GM18517 (cell line): ENCODE measurements at regions not wholly inside any gene's neighbourhood (a gene's known extent, or its start where the extent isn't known, plus 50 kb on each side); places are given as distances from the start of the nearest gene placed in this dataset.

Experiments used
- ATAC-seq: cut with Tn5 transposase; IDR thresholded peaks from one replicate; pipeline ENCODE4 v1.9.1; 2021; ENCODE audit warnings: mild to moderate bottlenecking, moderate library complexity; ENCODE audit not compliant: unreplicated experiment

DNA sequence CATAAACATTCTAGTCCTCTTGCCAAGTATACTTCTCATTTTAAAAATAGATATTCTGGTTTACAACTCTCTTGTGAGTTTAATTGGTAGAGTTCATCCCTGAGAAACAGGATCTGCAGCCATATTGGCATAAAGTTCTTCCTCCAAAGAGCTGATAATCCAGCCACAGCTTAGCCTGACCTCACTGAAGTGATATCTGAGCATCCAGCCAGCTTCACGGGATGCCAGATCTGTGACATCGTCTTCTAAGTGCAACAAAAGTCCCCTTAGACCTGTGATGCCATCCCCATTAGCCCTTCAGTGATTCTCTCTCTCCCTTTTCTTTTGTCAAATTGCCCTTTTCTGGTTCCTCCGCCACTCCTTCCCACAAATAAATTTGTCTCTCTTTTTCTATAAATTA lies 180.6 kb upstream of the STXBP5 start:
- ATAC-seq = no peak

DNA sequence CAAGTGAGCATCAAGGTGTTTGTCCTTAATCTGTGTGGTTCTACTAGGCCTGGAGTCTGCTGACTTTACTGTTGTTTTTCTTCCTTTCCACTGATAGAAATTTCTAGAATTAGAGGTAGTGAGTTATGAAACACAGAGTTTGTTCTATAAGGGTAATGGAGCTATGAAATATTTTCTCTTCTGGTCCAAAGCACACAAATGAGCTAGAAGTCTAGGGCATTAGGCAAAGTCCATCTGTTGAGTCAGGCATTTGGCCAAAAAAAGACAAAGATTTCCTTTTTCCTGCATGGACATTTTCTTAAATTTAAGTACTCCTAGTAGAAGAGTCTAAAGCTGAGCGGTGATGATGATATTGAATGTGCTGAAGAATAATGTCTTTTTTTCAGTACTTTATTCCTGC lies 174.3 kb upstream of the STXBP5 start:
- no peak for ATAC-seq

DNA sequence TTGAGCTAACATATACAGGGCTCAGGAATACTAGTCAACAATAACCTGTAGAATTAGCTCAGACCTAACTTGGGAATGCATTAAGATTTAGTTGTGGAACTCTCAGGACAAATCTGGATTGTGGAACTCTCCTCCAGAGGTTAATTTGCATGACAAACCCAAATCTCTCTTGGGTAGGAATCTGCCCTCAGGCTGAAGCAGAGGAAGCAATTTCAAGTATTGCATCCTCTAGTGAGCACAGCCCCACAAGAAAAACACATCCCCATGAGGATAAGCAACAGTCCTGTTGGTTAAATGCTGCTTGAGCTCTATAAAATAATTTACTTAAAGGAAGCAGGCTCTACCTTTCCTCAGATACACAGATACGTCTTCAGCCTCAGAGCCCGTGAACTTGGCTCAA lies 170.9 kb upstream of the STXBP5 start:
- no peak for ATAC-seq

DNA sequence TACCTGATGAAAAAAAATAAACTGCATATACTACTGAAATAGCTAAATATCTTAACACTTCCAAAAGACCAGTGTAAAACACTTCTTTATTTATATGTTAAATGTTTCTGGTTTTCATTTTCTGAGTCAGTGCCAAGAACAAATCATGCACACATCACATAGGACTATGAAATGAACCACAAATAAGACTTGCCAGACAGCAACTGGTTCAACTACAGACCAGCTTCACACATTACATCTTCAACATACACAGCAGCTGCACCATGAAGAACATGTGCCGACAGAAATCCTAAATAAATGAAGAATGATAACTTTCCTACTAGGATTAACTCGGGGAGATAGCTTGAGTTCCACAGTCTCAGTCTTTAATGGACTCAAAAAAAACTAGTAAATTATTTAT lies 168.3 kb upstream of the STXBP5 start:
- ATAC-seq = no peak

DNA sequence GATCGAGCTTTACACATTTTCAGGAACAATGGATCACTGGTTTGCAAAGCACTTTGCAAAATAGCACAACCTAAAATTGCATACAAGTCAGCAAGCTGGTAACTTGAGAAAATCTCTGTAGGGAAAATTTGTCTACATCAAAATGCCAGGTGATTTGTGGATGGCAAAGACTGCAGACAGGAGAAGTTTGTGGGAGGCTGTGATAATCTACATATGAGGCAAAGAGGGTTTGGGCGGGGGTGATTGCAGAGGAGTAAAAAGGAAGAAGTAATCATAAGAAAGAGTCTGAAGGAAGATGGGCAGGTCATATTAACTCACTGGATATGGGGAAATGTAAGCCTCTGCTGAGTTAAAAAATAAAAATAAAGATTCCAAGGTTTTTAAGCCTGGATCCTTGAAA lies 166.3 kb upstream of the STXBP5 start:
- no peak for ATAC-seq

DNA sequence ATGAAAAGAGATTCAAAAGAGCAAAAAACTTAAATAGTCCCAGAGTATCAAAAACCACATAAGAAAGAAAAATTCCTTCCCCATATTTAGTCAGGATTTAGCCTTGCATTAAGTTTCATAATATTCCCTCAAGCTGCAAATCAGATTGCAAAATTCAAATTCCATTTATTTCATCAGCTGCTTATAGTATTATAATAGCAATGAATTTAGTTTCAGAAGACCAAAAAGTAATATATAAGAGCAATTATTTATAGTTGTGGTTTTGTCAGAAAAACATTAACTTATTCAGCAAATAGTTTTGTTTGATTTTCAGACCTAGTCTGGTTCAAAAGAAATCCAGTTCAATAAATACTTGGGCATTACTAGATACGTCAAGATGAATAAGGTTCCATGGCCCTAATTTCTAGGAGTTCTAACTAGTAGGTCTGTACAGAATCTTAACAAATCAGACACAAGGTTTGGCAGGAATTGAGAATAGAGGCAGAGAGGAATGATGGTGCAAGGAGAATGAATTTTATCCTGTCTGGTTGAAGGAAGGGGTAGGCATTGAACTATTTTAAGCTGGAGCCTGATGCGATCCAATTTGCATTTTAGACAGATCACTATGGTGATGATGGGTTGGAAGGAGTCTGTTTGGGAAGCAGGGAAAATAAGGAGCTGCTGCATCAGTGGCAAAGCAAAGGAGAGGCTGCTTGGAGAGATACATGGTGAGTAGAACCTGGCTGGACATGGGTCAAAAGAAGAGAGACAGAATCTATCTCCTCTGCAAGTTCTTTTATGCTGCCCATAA lies 163.9 kb upstream of the STXBP5 start:
- no peak for ATAC-seq

DNA sequence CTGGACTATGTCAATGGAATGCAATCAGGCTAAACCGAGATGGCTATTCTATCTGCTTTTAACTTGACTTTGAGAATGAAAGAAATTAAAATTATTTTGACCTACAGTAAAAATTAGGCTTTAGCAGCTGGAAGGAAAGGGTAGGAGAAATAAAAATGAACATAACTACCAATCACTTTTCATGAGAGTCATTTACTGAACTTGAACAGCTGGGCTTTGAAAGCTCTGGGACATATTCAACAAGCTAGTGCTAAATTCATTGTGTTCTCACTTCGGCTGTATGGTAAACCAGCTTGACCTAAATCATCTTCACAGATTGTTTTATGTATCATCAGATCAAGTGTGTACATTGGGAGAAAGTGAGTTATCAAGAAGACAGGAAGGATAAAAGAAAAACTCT lies 161.5 kb upstream of the STXBP5 start:
- no peak for ATAC-seq

DNA sequence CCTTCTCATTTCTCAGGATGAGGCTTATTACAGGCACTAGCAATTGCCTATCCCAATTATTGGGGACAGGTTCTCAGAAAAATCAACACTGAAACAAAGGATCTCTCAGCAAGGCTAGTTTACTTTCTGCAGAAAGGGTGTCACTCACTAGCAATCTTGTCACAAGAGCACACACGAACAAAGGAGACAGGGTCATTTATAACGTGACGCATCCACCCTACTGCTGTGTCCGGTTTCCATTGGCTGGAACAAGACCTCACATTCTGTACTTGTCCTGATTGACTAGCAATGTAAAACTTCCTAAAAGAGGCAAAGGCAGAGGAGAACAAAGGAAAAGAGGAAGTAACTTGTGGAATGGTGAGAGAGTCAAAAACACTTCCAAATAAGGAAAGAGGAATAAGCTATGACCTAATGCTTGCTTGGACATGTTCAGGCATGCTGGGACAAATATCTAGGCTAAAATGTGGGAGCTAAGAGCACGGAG lies 160.2 kb upstream of the STXBP5 start:
- ATAC-seq = no peak

DNA sequence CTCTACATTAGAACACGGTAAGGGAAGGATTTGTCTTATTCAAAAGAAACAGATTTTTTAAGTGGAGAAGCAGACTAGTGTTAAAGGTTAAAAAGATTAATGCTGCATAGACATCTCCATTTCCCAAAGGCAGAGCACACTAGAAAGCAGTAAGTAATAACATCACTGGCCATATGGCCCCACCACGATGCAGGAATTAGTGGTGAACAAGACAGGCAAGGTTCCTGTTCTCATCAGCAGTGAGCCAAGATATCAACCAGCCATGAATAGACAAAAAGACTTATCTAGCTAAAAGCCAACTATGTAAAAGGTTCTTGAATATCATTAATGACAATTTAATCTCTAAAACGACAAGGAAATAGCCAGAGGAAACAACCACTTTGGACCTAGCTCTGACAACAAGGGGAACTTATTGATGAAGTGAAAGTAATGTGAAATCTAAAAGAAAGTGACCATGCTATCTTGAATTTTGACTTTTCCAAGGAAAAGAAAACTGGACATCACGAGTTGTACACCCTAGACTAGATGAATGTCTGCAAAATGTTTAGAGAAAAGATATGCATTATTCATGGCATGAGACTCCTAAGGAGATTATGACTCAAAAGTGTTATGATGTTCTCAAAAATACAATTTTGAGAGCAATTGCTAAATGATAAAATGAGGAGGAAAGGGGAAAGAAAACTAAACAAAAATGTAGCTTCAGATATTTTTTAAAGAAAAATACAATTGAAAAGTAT lies 157.9 kb upstream of the STXBP5 start:
- ATAC-seq = no peak

DNA sequence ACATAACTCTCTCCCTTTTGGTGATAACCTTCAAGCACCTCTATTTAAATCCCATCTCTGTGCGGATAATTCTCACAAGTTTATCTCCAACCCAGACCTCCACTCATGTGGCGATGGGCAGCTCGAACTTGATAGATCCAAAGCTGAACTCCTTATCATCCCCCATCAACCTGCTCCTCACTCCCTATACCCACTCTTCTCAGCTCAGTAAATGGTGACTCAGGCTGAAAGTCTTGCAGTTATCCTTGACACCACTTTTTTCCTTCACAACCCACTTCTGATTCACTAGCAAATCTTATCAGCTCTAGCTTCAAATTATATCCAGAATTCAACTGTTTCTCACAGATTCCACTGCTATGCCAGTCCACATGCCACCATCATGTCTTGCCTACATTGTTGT lies 155.3 kb upstream of the STXBP5 start:
- no peak for ATAC-seq

DNA sequence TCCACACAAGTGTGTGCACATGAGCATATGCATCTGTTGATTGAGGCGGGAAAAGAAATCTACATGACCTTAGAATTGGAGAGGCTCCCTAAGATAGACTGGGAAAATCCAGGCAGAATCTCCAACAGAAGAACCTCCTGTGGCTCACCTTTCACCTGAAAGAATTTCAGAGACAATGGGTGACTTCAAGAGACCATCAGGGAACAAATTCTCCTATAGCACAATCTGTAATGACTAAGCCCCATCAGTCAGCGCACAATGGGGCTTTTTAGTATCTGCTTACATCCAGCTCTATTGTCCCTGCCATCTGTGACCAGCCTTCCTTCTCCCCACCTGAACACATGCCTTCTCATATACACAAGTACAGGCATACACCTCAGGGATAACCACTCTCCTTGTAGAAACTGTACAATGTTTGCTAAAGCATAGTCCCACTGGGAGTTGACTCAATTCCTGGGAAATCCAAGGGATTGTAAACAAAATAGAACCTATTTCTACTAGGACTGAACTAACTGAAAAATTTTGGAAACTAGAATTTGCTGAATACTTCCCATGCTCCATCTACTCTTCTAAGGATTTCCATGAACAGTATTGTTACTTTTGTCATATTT lies 150.8 kb upstream of the STXBP5 start:
- ATAC-seq = no peak

DNA sequence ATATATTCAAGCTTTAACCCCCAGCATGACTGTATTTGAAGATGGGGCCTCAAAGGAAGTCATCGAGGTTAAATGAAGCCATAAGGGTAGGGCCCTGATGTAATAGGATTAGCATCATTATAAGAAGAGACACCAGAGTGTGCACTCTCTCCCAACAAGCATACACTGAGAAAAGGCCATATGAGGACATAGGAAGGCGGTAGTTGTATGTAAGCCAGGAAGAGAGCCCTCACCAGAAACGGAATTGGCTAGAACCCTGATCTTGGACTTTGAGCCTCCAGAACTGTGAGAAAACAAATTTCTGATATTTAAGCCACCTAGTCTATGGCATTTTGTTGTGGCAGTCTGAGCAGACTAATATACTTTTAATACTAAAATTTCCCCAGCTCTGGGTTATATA lies 150.1 kb upstream of the STXBP5 start:
- ATAC-seq = no peak

DNA sequence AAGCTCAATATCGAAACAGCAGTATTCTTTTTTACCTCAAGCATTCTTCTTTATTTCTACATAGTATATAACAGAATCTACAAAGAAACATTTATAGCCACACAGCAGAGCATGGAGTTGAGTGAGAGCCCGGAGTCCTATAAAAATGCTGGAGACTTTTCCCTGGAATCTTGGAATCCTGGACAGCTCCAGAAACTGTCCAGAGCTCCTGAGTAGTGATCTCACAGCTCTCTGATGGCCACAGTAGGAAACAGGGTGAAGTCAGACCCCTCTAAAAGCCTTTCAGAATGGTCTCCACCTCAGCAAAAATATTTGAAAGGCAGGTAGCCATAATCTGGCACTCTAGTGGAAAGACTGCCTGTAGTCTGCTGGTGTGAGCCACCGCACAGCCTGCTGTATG lies 149.3 kb upstream of the STXBP5 start:
- ATAC-seq = no peak

DNA sequence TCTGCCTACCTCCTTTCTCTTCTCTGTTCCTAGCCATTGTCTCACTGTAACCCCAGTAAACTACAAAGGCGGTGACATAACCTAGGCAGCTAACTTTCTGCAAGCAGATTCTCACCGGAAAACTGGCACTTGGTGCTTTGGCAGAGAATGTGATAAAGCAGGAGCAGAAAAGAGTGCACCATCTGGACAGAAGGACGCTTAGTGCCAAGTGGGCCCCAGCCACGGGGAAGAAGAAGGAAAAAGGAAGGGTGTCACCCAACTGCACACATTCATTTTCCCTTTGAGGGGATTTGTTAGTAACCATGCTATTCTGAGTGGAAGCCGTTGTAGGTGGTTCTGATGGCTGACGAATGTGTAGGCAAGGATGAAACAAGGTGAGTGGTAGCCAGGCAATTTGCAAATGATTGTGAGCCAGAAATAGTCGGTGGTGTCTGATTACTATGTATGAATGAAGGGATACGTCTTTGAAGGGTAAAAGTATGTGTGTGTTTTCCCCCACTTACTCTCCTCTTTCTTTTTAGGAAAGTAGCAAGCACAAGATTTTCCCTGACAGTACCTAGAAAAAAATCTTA lies 148.3 kb upstream of the STXBP5 start:
- ATAC-seq = no peak

DNA sequence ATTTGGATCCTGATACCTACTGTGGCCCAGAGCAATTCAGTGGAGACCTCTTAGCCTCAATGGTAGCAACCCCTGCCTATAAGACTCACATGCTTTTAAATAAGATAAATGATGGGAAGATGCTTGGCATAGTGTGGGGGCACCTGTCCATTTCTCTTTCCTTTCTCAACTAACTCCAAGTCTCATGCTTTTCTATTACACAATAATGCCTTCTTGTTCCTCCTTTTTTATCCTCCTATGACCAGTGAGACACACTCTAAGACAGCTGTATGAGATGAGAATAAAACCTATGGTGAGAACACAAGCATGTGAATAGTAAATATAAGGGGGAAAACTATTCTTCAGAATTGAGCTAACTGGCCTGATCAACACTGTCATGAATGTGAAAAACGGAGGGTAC lies 147.0 kb upstream of the STXBP5 start:
- ATAC-seq = no peak

DNA sequence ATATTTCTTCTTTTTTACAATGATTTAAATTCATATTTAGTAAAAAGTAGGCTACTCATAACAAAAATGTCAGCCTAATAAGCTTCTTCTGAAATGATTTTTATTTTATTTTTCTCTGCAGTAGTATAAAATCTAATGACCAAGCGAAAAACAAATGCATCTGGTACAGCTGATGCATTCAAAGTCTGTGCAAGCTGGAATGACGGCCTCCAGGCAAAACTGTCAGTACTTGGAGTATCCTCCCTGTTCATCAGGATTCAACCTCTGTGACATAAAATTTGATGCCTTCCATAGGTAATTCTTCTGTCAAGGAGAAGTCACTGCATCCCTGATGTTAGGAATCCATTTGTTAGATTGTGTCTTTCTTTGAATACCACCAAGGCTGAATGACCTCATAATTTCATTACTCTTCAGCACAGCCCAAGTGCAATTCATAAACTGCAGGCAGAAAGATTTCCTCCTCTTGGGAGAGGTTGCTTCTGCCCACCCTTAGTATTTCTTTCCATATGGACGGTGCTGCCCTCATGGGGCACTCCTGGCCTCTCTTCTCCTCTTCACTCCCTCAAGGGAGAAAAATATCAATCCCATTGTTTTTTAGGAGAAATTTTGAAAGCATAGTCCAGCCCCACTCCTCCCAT lies 146.4 kb upstream of the STXBP5 start:
- no peak for ATAC-seq

DNA sequence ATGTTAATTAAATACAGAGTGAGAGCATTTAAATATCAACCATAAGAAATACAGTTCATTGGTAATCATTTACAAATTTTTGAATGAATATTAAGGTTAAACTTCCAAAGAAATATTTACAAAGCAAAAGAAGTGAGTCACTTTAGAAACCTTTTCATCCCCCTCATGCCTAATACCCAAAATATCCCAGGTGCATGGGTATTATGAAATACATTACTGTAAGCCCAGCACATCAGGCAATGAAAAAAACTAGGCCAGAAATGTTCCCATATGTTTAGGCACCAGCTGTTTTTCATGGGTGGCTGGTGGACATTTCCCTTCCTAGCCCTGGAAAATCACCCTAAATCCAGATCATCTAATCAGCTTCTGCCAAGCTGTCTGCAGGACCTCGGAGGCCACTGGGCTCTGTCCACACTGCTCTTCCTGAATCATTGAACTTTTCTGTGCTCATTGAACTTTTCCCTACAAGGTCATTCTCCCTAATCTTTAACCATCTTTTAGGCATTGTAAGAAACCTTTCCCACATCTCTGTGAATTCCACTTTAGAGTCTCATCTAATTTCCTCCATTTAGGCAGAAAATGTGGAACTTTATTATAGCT lies 145.3 kb upstream of the STXBP5 start:
- ATAC-seq = no peak

DNA sequence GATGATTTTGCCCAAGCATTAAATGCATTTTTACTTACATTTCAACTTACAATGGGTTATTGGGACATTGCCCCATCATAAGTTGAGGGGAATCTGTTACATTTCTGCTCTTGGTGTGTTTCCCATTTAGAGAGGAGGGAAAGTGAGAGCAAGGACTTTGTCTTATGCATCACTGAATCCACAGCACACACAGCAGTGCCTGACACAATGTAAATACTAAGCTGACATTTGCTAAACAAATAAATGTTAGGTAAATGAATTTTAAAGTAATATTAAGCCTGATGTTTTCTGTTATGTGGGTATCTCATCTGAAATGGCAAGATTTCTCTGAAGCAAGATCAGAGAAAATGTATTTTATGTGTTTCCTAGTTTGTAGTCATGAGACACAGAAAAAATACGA lies 143.6 kb upstream of the STXBP5 start:
- no peak for ATAC-seq

DNA sequence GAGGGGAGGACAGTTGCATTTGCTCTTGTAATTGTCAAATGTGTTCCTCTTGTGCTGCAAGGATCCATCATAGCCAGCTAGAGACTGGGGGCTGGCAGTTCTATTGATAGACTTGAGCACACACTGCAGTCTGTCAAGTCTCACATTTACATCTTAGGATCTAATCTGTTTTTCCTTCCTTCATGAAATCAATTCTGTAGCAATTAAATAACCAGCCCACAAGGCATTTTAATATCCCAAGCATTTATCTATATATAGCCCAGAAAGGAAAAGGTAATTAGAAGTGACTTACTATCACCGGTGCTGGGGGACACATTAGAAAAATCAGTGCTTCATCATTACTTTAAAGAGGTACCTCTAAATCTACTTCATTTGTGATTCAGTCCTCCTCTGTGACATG lies 143.0 kb upstream of the STXBP5 start:
- ATAC-seq = no peak

DNA sequence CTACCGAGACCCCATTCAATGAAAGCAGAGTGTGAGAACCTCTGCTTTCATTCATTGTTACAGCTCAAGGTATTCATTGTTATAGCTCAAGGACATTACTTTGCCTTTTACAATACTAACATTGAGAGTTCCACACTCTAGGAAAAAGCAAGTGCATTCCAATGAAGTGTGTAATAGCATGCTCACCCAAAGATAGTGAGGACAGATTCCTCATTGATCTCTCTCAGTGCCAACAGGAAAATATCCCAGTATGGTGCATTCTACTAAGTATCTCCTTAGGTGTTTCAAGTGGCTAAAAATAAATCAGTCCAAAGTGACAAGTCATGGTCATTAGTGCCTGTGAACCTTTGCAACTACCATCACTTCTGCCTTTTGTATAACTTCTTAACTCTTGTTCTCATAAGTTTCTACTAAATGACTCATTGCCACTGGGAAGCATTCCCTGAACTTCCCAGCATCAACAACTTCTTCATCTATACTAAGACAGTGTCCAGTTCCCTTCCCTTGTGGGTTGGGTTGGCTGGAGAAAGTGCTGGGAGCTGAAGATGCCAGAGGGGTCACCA lies 140.7 kb upstream of the STXBP5 start:
- ATAC-seq = no peak

DNA sequence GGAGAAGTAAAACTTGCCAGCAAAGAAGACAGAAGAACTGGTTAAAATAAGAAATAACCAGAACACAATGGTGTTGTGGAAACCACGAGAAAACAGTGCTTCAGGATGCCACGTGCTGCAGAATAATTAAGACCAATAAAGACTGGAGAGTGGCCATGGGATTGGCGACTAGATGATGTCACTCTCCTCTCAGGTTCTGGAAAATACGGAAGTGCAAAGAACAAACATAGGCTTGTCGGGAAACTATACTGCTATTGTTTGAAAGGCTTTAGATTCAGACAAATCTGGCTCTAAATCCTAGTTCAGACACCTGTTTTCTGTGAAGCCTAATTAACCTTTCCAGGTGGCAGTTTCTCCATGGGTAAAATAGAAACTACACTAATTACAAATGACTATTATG lies 138.4 kb upstream of the STXBP5 start:
- ATAC-seq = no peak
